WTC11 (cell line): ENCODE measurements at regions not wholly inside any gene's neighbourhood (a gene's known extent, or its start where the extent isn't known, plus 50 kb on each side); places are given as distances from the start of the nearest gene placed in this dataset.
"Not testable (repeated sequence)": the region's sequence is repeated elsewhere in the genome, so short reads cannot be mapped to it uniquely, and the experiment has no call there.

Source experiments
- ATAC-seq: fragments of 200-7000 bp; cut with Tn5 transposase; 2 replicates; pipeline ENCODE4 v1.10.0; 2021; ENCODE audit warnings: mild to moderate bottlenecking, moderate library complexity
- CTCF ChIA-PET: fragments of 300-600 bp; sonication (Branson Sonifier 250); formaldehyde crosslinking; loops from one replicate; lab custom pipeline; 2021; ENCODE audit warnings: antibody characterized with exemption; lab: Charles Lee
- POLR2A ChIA-PET: fragments of 350-600 bp; sonication (Branson Sonifier 250); formaldehyde crosslinking; loops from one replicate; lab custom pipeline; 2021; ENCODE audit warnings: antibody characterized with exemption; lab: Charles Lee
- DNase-seq: peaks from one replicate; pipeline ENCODE4 v3.0.0; 2021; ENCODE audit warnings: low spot score
- H3K27ac Mint-ChIP-seq: 2 replicates; pipeline ENCODE4 v1.8.0; 2021; ENCODE audit warnings: mixed read lengths
- H3K27me3 Mint-ChIP-seq: 2 replicates; pipeline ENCODE4 v1.8.0; 2021; ENCODE audit warnings: low read depth, mild to moderate bottlenecking, moderate library complexity, mixed read lengths
- H3K36me3 Mint-ChIP-seq: 2 replicates; pipeline ENCODE4 v1.8.0; 2021; ENCODE audit warnings: mixed read lengths
- H3K4me1 Mint-ChIP-seq: 2 replicates; pipeline ENCODE4 v1.8.0; 2022; ENCODE audit warnings: mixed read lengths
- H3K4me3 Mint-ChIP-seq: 2 replicates; pipeline ENCODE4 v1.8.0; 2021; ENCODE audit warnings: mild to moderate bottlenecking, moderate library complexity, mixed read lengths
- H3K9me3 Mint-ChIP-seq: 2 replicates; pipeline ENCODE4 v1.8.0; 2021; ENCODE audit warnings: mixed read lengths
- ATF1 ChIP-seq: sonication (generic); formaldehyde crosslinking; IDR thresholded peaks from 2 replicates; pipeline ENCODE4 v1.8.1; 2023; ENCODE audit warnings: mild to moderate bottlenecking, moderate library complexity, missing genetic modification reagents
- CDX4 ChIP-seq: fragments of 250-450 bp; sonication (Bioruptor Pico); IDR thresholded peaks from 2 replicates; pipeline ENCODE4 v1.9.0; 2021; ENCODE audit warnings: moderate library complexity, mild to moderate bottlenecking, inconsistent platforms, borderline replicate concordance
- E2F4 ChIP-seq: sonication (generic); formaldehyde crosslinking; IDR thresholded peaks from 2 replicates; pipeline ENCODE4 v1.8.1; 2022; ENCODE audit warnings: low read depth, mild to moderate bottlenecking, moderate library complexity, missing genetic modification reagents, borderline replicate concordance
- E2F5 ChIP-seq: sonication (generic); formaldehyde crosslinking; IDR thresholded peaks from 2 replicates; pipeline ENCODE4 v1.8.1; 2022; ENCODE audit warnings: mild to moderate bottlenecking, moderate library complexity, missing genetic modification reagents
- EMX1 ChIP-seq: fragments of 250-450 bp; sonication (Bioruptor Pico); IDR thresholded peaks from 2 replicates; pipeline ENCODE4 v1.8.0; 2021; ENCODE audit warnings: mild to moderate bottlenecking
- ETV6 ChIP-seq: sonication (generic); formaldehyde crosslinking; IDR thresholded peaks from 2 replicates; pipeline ENCODE4 v1.8.1; 2022; ENCODE audit warnings: mild to moderate bottlenecking, missing genetic modification reagents
- GABPB1 ChIP-seq: sonication (generic); formaldehyde crosslinking; IDR thresholded peaks from 2 replicates; pipeline ENCODE4 v1.8.1; 2023; ENCODE audit warnings: mild to moderate bottlenecking, missing genetic modification reagents
- HMGA2 ChIP-seq: fragments of 250-450 bp; sonication (Bioruptor Pico); IDR thresholded peaks from 2 replicates; pipeline ENCODE4 v1.4.0; 2021; ENCODE audit warnings: mild to moderate bottlenecking, moderate library complexity
- IRF1 ChIP-seq: sonication (generic); formaldehyde crosslinking; IDR thresholded peaks from 2 replicates; pipeline ENCODE4 v1.8.0; 2023; ENCODE audit warnings: missing genetic modification reagents
- JAZF1 ChIP-seq: fragments of 250-450 bp; sonication (Bioruptor Pico); IDR thresholded peaks from 2 replicates; pipeline ENCODE4 v1.9.0; 2021; ENCODE audit warnings: moderate library complexity, mild to moderate bottlenecking, inconsistent platforms
- KAT7 ChIP-seq: sonication (generic); formaldehyde crosslinking; IDR thresholded peaks from 2 replicates; pipeline ENCODE4 v1.8.1; 2023; ENCODE audit warnings: missing genetic modification reagents, mild to moderate bottlenecking, borderline replicate concordance
- MYBL2 ChIP-seq: sonication (generic); formaldehyde crosslinking; IDR thresholded peaks from 2 replicates; pipeline ENCODE4 v1.8.1; 2023; ENCODE audit warnings: mild to moderate bottlenecking, moderate library complexity, missing genetic modification reagents
- NFATC4 ChIP-seq: fragments of 250-450 bp; sonication (Bioruptor Pico); IDR thresholded peaks from 2 replicates; pipeline ENCODE4 v1.9.0; 2021; ENCODE audit warnings: mild to moderate bottlenecking
- OVOL2 ChIP-seq: fragments of 250-450 bp; sonication (Bioruptor Pico); IDR thresholded peaks from 2 replicates; pipeline ENCODE4 v1.9.0; 2021; ENCODE audit warnings: mild to moderate bottlenecking, borderline replicate concordance
- TEAD1 ChIP-seq: sonication (generic); formaldehyde crosslinking; IDR thresholded peaks from 2 replicates; pipeline ENCODE4 v1.8.0; 2022; ENCODE audit warnings: mild to moderate bottlenecking, missing genetic modification reagents
- USF1 ChIP-seq: sonication (generic); formaldehyde crosslinking; IDR thresholded peaks from 2 replicates; pipeline ENCODE4 v1.8.0; 2022; ENCODE audit warnings: mild to moderate bottlenecking, missing genetic modification reagents
- ZNF219 ChIP-seq: sonication (generic); formaldehyde crosslinking; IDR thresholded peaks from 2 replicates; pipeline ENCODE4 v1.8.0; 2023; ENCODE audit warnings: missing genetic modification reagents, mild to moderate bottlenecking, borderline replicate concordance
- ZNF317 ChIP-seq: sonication (generic); formaldehyde crosslinking; IDR thresholded peaks from 2 replicates; pipeline ENCODE4 v1.8.1; 2023; ENCODE audit warnings: low read depth, mild to moderate bottlenecking, moderate library complexity, missing genetic modification reagents, borderline replicate concordance
- ZNF532 ChIP-seq: fragments of 250-450 bp; sonication (Bioruptor Pico); IDR thresholded peaks from 2 replicates; pipeline ENCODE4 v1.9.0; 2021; ENCODE audit warnings: mild to moderate bottlenecking, borderline replicate concordance

GRCh38 chr7:94803821-94804220 is 103.6 kb upstream of the PPP1R9A start (continued):
- TF ChIP-seq USF1 (CRISPR knock-in tag), result no peak
- TF ChIP-seq ZNF317 (CRISPR knock-in tag), result no peak
- no peak for TF ChIP-seq ZNF532 (CRISPR knock-in tag)
- TF ChIP-seq EMX1, result no peak
- TF ChIP-seq JAZF1, result no peak
- no peak for TF ChIP-seq NFATC4 (CRISPR knock-in tag)
- TF ChIP-seq TEAD1 (CRISPR knock-in tag), result no peak
- no peak for TF ChIP-seq E2F5 (CRISPR knock-in tag)
- no peak for TF ChIP-seq MYBL2 (CRISPR knock-in tag)
- TF ChIP-seq KAT7 (CRISPR knock-in tag), result no peak
- TF ChIP-seq OVOL2 (CRISPR knock-in tag), result no peak
- no peak for TF ChIP-seq IRF1 (CRISPR knock-in tag)
- TF ChIP-seq ZNF219 (CRISPR knock-in tag), result no peak

- ATAC-seq, POLR2A ChIA-PET, CTCF ChIA-PET, H3K4me3 Mint-ChIP-seq, DNase-seq, H3K27me3 Mint-ChIP-seq, H3K27ac Mint-ChIP-seq: not testable (repeated sequence)
- peaks cover 11% of the 10 kb centered on the region for H3K4me1 Mint-ChIP-seq
- H3K36me3 Mint-ChIP-seq, result peaks cover 10% of the 10 kb centered on the region
- H3K9me3 Mint-ChIP-seq, result peaks cover 26% of the 10 kb centered on the region
Measured at GRCh38 chr7:94808673-94809072, 98.7 kb upstream of the PPP1R9A start.

GRCh38 chr7:94810496-94810895 is 96.9 kb upstream of the PPP1R9A start:
- Mint-ChIP-seq H3K36me3 (peaks cover 10% of the 10 kb centered on the region), H3K9me3 (peaks cover 26% of the 10 kb centered on the region), H3K4me1 (peaks cover 11% of the 10 kb centered on the region), H3K27me3 (no peaks in the 10 kb centered on the region), H3K27ac (no peak overlapping the region), H3K4me3 (no peak overlapping the region)
- no peak for ATAC-seq
- no peak for TF ChIP-seq CDX4 (CRISPR knock-in tag)
- no peak for TF ChIP-seq E2F4 (CRISPR knock-in tag)
- no peak for TF ChIP-seq HMGA2 (CRISPR knock-in tag)
- no peak for TF ChIP-seq ATF1
- no peak for TF ChIP-seq ETV6 (CRISPR knock-in tag)
- TF ChIP-seq GABPB1 (CRISPR knock-in tag), result no peak
- DNase-seq, result no peak
- ChIA-PET POLR2A (no interaction called here), CTCF (no interaction called here)
